ENCODE measurements at regions not wholly inside any gene's neighbourhood (a gene's known extent, or its start where the extent isn't known, plus 50 kb on each side); places are given as distances from the start of the nearest gene placed in this dataset.
A peak's percentile ranks its signal among the peaks of the same experiment; 100 is the strongest.

DNA sequence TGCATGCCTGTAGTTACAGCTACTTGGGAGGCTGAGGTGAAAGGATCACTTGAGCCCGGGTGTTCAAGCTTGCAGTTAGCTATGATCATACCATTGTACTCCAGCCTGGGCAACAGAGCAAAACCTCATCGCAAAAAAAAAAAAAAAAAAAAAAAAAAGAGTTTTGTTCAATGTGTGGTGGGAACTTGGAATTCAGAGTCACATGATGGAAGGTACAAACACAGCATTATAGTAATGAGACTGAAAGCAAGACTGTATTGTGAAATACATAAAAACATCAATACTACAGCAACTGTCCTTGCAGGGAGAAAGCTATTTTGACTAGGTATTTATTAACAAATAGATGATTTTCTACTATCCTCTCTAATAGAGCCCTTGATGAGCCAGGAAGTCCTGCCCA, 393.2 kb downstream of the DLEU7 start:
- TF ChIP-seq, protein P1, sequence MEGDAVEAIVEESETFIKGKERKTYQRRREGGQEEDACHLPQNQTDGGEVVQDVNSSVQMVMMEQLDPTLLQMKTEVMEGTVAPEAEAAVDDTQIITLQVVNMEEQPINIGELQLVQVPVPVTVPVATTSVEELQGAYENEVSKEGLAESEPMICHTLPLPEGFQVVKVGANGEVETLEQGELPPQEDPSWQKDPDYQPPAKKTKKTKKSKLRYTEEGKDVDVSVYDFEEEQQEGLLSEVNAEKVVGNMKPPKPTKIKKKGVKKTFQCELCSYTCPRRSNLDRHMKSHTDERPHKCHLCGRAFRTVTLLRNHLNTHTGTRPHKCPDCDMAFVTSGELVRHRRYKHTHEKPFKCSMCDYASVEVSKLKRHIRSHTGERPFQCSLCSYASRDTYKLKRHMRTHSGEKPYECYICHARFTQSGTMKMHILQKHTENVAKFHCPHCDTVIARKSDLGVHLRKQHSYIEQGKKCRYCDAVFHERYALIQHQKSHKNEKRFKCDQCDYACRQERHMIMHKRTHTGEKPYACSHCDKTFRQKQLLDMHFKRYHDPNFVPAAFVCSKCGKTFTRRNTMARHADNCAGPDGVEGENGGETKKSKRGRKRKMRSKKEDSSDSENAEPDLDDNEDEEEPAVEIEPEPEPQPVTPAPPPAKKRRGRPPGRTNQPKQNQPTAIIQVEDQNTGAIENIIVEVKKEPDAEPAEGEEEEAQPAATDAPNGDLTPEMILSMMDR (IDR thresholded peaks at IDR 0.05; ENCODE audit: control extremely low read depth, extremely low read depth), result no peak
- Histone ChIP-seq H3K36me3 (ENCODE audit: control insufficient read depth in 4 of 4, insufficient read depth in 4 of 4, low read length in 4 of 4) (no peaks in the 10 kb centered on the region), H3K4me3 (no peak overlapping the region), H3K9ac (ENCODE audit: insufficient read depth in 1 of 2, low read length in 2 of 2) (no peak overlapping the region), H3K4me1 (ENCODE audit: control insufficient read depth in 5 of 5, insufficient read depth in 5 of 5, low read length in 5 of 5) (peaks cover 0 to 12% (median 5%) of the 10 kb centered on the region in 5 donors), H3K9me3 (ENCODE audit: control insufficient read depth in 4 of 4, insufficient read depth in 3 of 4, low read length in 3 of 4) (no peaks in the 10 kb centered on the region), H3K27me3 (ENCODE audit: control insufficient read depth in 3 of 3, insufficient read depth in 3 of 3, low read length in 2 of 3) (no peaks in the 10 kb centered on the region), H3K27ac (ENCODE audit: low read depth in 1 of 2, low read length in 1 of 2) (no peak overlapping the region)
- whole genome bisulfite sequencing, 2 donors, result 87 to 100% methylated on average over 2 of the region's 2 CpGs
- ATAC-seq (ENCODE audit: insufficient read depth, low FRiP score) (no peak), DNase-seq (no peak)

DNA sequence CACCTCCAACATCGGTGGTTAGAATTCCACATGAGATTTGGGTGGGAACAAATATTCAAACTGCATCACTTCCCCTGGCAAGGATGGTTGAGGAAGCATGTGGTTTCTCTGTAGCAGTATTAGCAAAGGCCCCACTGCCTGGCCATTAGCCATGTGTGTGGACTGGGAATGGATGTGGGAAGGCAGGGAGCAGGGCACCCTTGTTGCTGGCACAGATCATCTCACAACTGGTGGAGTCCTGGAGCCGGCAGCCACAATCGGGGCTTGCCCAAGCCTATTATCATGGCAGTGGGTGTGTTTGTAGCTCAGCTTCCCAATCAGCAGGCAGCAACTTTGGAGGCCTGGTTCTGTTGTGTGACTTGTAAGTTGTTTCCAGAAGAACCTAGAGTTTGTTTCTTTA, 391.9 kb downstream of the DLEU7 start:
- H3K9ac ChIP-seq (ENCODE audit: insufficient read depth in 1 of 2, low read length in 2 of 2), result no peak overlapping the region
- H3K36me3 ChIP-seq (ENCODE audit: control insufficient read depth in 4 of 4, insufficient read depth in 4 of 4, low read length in 4 of 4), result no peaks in the 10 kb centered on the region
- H3K9me3 ChIP-seq (ENCODE audit: control insufficient read depth in 4 of 4, insufficient read depth in 3 of 4, low read length in 3 of 4), result no peaks in the 10 kb centered on the region
- no peak overlapping the region for H3K4me3 ChIP-seq
- WGBS, 2 donors, result 72 to 80% methylated on average over 3 of the region's 3 CpGs
- no peaks in the 10 kb centered on the region for H3K27me3 ChIP-seq (ENCODE audit: control insufficient read depth in 3 of 3, insufficient read depth in 3 of 3, low read length in 2 of 3)
- H3K27ac ChIP-seq (ENCODE audit: low read depth in 1 of 2, low read length in 1 of 2), result no peak overlapping the region
- DNase-seq (no peak), ATAC-seq (ENCODE audit: insufficient read depth, low FRiP score) (no peak)
- TF ChIP-seq, protein P1 (IDR thresholded peaks at IDR 0.05; ENCODE audit: control extremely low read depth, extremely low read depth), result no peak
- peaks cover 2 to 16% (median 6%) of the 10 kb centered on the region in 5 donors for H3K4me1 ChIP-seq (ENCODE audit: control insufficient read depth in 5 of 5, insufficient read depth in 5 of 5, low read length in 5 of 5)

DNA sequence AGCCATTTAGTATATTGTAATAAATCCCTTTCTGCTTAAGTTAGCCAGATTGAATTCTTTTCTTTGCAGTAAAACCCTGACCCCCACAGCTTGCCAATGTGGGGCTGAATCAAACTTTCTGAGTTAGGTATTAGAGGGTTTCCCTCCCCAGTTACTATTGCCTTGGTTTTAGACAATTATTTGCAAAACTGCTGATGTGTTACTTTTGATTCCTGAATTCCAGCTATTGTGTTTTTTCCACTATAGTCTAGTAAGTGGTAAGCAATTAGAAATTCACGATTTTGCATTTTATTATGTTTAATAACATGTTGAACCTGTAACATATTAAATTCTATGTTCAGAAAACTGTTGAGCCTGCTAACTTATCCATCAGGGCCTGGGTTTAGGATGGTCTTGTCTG, 391.5 kb downstream of the DLEU7 start:
- 91 to 96% methylated on average over 1 of the region's 1 CpG for WGBS, 2 donors
- no peaks in the 10 kb centered on the region for H3K9me3 ChIP-seq (ENCODE audit: control insufficient read depth in 4 of 4, insufficient read depth in 3 of 4, low read length in 3 of 4)
- H3K27ac ChIP-seq (ENCODE audit: low read depth in 1 of 2, low read length in 1 of 2), result no peak overlapping the region
- H3K4me1 ChIP-seq (ENCODE audit: control insufficient read depth in 5 of 5, insufficient read depth in 5 of 5, low read length in 5 of 5), result peaks cover 2 to 16% (median 6%) of the 10 kb centered on the region in 5 donors
- H3K36me3 ChIP-seq (ENCODE audit: control insufficient read depth in 4 of 4, insufficient read depth in 4 of 4, low read length in 4 of 4), result no peaks in the 10 kb centered on the region
- no peak overlapping the region for H3K9ac ChIP-seq (ENCODE audit: insufficient read depth in 1 of 2, low read length in 2 of 2)
- ATAC-seq (ENCODE audit: insufficient read depth, low FRiP score) (no peak), DNase-seq (no peak)
- no peak overlapping the region for H3K4me3 ChIP-seq
- TF ChIP-seq, protein P1 (IDR thresholded peaks at IDR 0.05; ENCODE audit: control extremely low read depth, extremely low read depth), result no peak
- H3K27me3 ChIP-seq (ENCODE audit: control insufficient read depth in 3 of 3, insufficient read depth in 3 of 3, low read length in 2 of 3), result no peaks in the 10 kb centered on the region

DNA sequence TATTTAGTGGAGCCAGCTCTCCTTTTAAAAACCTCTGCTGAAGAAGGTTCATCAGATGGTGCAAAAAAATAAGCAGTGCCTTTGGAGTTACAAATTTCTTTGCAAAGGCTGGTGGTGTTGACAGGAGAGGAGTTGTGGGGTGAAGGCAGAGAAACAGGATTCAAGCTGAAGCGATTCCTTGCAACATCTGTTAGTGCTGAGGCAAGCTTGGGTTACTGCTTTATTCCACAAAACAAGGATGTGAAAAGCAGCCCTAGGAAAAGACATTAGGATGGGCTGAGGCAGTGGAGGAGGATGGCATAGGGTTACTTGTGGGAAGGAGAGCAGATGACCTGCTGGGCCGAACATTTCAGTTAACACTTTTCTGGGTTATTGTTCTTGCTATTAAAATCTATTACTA, 390.7 kb downstream of the DLEU7 start:
- peaks cover 2 to 16% (median 6%) of the 10 kb centered on the region in 5 donors for H3K4me1 ChIP-seq (ENCODE audit: control insufficient read depth in 5 of 5, insufficient read depth in 5 of 5, low read length in 5 of 5)
- H3K9ac ChIP-seq (ENCODE audit: insufficient read depth in 1 of 2, low read length in 2 of 2), result no peak overlapping the region

More for the DNA sequence above, 390.7 kb downstream of the DLEU7 start:
- DNase-seq, result peak in 2 of 3 donors; percentile 44 to 54
- no peak for ATAC-seq (ENCODE audit: insufficient read depth, low FRiP score)
- H3K27me3 ChIP-seq (ENCODE audit: control insufficient read depth in 3 of 3, insufficient read depth in 3 of 3, low read length in 2 of 3), result no peaks in the 10 kb centered on the region
- TF ChIP-seq, protein P1 (IDR thresholded peaks at IDR 0.05; ENCODE audit: control extremely low read depth, extremely low read depth), result no peak
- no peak overlapping the region for H3K4me3 ChIP-seq
- H3K27ac ChIP-seq (ENCODE audit: low read depth in 1 of 2, low read length in 1 of 2), result peak overlapping the region in 1 of 2 donors; percentile 25
- H3K36me3 ChIP-seq (ENCODE audit: control insufficient read depth in 4 of 4, insufficient read depth in 4 of 4, low read length in 4 of 4), result no peaks in the 10 kb centered on the region
- WGBS, 2 donors, result 80 to 81% methylated on average over 2 of the region's 2 CpGs
- no peaks in the 10 kb centered on the region for H3K9me3 ChIP-seq (ENCODE audit: control insufficient read depth in 4 of 4, insufficient read depth in 3 of 4, low read length in 3 of 4)

Data from lung (tissue), 11 donors.